Islet precursor cell (in vitro differentiated cells): ENCODE measurements at regions not wholly inside any gene's neighbourhood (a gene's known extent, or its start where the extent isn't known, plus 50 kb on each side); places are given as distances from the start of the nearest gene placed in this dataset.
"Not testable (repeated sequence)": the region's sequence is repeated elsewhere in the genome, so short reads cannot be mapped to it uniquely, and the experiment has no call there.

Experiments used
- DNase-seq: peaks from one replicate; pipeline ENCODE4 v3.0.0-alpha.2; 2018

DNA sequence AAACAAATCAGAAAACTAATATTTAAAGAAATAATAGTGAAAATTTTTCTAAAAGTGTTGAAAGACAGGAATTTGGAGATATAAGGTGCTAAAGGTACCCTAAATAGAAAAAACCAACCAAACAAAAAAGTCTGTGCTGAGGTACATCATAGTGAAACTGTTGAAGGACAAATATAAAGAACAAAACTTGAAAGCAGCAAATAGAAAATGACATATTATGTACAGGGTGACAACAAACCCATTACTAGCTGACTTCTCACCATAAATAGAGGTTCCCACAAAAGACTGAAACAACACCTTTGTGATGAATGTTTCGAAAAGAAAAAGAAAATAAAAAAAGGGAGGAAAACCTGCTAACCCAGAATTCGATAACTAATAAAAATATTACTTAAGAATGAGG lies 502.5 kb upstream of the NECTIN3 start:
- no peak for DNase-seq

DNA sequence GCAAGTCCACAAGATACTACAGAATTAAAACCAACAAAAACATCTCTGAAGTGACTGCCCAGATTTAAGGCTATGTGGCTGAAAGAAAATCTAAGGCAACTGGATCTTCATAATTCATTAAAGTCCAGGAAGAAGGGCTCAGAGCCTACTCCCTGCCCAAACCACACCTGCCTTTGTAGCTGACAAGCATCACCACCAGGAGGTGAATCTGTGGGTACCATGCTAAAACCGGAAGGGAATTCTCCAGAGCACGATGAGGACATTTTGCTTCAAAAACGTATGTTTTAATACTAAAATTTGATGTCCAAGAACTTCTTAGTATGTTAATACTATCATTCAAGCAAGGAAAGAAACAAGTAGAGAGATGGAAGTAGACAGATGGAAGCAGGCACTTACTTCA lies 495.9 kb upstream of the NECTIN3 start:
- no peak for DNase-seq

DNA sequence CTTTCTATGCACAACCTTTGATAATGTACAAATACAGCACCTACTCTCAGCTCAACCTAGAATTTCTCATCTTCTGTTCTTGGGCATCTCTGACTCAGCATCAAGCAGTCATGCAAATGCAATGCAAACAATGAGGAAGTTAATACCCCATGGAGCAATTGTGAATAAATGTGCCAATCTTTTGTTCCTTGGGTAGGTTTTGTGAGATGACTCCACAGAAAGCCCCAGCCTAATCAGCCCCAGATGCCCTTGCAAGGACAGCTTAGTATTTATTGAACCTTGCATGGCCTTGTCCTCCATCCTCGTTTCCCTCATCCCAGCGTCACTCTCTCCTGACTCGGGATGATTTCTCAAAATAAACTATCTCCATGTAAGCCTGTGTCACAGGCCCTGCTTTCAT lies 494.7 kb upstream of the NECTIN3 start:
- peak; percentile 76 for DNase-seq

DNA sequence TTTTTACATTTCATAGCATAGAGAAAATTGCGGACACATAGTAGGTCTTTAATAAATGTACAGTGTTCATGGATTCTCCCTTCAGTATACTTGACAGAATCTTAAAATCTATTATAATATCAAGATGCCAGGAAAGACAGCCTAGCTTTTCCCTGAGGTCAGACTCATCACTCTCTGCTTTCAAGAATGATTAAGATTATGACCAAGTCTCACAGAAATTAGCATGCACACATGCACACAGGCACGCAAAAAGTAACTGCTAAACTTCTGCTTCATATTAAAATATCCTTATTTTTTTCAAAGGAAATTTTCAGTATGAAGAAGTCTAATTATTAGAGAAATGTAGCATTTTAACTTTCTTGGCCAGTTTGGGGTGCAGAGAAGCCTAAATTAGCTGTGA lies 493.8 kb upstream of the NECTIN3 start:
- DNase-seq, result no peak

DNA sequence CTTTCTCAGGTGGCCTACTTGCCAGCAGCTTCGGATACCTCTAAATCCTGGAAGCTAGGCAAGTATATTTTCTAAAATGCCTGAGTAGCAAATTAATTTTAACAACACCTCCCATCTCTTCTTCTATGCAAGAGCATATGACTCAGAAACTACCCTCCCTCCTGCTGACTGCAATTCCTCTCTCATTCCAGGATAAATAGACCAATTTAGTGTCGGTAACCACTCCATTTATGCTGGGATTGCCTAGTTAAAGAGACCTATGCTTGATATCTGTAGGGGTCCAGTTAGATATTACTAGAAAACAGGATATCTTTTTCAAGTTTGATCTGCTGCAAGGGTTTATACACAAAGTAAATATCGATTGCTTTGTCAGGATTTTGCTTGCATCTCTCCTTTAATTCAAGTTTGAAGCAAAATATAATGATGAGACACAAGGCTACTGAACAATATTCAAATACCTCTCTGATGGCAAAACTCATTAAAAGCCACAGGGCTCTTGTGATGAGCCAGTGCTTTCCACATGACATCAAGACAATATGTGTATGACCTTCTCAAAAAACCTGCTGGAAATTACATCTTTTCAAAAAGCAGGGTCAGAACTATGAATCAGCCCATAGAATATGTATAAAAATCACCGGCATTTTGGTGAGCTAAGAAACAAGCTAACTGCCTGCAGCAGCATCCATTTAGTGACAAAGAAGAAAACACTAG lies 491.6 kb upstream of the NECTIN3 start:
- DNase-seq, result no peak

DNA sequence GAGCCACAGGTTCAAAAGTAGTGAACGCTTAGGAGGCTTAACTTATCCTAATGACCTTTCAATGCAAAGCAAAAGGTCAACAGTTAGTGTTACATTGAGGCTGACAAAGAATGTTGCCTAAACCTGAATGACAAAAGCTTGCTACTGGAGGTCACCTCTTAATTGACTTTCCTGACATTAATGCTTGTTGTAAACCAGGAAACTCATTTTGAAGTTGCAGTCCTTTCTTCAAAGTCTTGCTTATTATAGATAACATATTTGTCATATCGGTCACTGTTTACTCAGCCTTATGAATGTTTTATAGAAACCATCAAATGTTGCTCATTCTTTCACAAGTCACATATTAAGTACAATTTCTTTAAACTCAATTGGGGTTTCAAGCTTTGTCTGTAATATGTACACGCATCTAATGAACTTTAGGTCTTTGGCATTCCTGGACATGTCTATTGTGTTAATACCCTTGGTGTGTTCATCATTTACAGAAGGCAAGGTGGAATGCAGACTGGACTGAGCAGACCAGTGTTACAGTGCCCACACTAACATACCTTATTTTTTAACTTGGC lies 488.2 kb upstream of the NECTIN3 start:
- DNase-seq, result no peak

DNA sequence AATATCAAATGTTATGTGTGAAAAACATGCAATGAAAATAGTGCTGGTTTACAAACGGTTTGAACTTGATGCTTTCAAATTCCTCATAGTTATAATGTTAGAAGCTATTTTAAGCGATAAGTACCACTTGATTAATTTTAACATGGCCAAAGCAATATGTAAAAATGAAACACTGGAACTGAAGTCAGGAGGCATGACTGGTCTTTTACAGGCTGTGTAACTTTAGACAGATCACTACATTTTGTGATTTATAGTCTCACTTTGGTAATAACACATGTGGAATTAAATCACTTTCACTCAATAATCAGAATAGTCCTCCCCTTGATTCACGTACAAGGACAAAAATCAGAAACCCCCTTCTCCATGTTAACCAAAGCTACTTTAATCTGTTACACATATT lies 482.7 kb upstream of the NECTIN3 start:
- no peak for DNase-seq

DNA sequence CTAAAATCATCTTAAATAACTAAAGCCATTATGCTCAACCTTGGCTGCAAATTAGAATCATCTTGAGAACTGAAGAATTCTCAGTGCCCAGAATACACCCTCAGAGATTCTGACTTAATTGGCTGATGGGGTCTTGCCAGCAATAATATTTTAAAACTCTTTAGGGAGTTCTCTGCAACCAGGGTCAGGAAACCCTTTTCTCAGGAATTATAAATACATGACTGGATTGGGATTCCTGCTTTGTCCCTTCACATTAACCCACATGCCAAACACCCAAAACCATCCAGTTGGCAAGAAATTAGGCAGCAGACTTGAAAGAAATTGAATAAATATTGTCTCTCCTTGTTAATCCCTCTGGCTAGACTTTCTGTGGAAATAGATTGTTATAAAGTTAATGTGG lies 482.3 kb upstream of the NECTIN3 start:
- DNase-seq, result no peak

DNA sequence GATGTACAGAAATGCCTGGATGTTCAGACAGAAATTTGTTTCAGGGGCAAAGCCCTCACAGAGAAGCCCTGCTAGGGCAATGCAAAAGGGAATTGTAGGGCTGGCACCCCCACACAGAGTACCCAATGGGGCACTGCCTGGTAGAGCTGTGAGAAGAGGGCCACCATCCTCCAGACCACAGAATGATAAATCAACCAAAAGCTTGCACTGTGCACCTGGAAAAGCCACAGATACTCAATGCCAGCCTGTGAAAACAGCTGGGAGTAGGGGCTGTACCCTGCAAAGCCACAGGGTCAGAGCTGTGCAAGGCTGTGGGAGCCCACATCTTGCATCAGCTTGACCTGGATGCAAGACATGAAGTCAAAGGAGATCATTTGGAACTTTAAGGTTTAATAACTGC lies 477.9 kb upstream of the NECTIN3 start:
- no peak for DNase-seq

DNA sequence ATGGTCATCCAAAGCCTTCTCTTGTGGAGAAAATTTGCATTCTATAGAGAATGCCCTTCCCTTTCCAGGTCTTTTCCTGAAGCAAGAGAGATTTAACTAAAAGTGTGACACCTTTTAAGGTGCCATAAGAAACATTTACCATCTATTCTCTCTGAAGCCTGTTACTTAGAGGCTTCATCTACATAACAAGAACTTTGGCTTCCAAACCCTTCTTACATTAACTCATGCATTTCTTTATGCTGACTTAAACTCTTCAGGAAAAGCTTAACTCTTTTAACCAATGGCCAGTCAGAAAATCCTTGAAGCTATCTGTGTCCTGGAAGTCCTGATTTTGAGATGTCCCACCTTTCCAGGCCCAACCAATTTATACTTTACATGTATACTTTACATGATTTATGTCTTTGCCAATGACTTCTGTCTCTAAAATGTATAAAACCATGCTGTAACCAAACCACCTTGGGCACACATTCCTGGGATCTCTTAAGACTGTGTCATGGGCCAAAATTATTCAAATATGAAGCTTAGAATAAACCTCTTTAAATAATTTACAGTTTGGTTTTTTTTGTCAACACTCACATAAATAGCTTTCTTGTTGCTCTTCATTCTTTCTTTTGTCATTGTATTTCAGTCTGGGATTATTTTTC lies 472.6 kb upstream of the NECTIN3 start:
- DNase-seq, result no peak

DNA sequence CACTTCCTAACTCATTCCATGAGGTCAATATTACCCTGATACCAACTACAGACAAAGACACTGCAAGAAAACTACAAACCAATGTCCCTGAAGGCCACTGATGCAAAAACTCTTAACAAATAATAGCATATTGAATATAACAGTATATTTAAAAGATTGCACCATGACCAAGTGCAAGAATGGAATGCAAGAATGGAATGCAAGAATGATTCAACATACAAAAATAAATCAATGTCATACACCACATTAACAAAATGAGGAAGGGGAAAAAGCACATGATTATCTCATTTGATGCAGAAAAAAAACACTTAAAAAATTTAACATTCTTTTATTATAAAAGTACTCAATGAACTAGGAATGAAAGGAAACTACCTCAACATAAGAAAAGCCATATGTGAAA lies 463.1 kb upstream of the NECTIN3 start:
- DNase-seq, result no peak

DNA sequence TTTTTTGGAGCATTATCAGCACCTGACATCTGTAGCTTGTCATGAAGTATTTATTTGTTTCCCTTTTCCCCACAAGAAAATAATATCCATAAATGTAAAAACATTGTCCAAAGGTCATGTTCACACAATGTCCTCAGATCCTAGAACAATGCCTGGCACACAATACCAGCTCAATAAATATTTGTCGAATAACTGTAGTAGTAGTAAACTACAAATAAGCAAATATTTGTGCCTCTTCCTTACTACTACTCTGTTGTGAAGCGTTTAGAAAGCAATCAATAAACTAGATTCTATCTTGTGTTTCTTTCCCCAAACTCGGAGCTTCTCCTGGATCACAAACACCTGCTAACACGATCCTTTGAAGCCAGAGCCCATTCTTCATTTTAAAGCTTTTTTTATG lies 459.6 kb upstream of the NECTIN3 start:
- no peak for DNase-seq

DNA sequence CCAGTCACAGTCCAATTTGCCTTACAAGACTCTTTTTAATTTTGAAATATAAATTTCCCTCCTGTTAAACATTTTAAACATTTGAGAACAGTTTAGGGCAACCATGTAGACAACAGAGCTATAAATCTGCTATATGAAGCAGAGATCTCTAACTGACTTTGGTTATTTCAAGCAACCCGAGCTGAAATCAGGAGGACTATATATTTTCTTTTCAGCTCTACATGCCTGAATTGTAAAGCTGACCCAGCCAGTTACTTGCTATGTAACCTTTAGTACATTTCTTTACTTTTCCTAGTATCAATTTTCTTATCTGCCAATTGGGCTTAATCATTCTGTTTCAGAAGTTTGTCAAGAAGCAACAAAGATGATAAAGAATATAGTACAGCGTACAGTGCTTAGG lies 457.4 kb upstream of the NECTIN3 start:
- DNase-seq, result no peak

DNA sequence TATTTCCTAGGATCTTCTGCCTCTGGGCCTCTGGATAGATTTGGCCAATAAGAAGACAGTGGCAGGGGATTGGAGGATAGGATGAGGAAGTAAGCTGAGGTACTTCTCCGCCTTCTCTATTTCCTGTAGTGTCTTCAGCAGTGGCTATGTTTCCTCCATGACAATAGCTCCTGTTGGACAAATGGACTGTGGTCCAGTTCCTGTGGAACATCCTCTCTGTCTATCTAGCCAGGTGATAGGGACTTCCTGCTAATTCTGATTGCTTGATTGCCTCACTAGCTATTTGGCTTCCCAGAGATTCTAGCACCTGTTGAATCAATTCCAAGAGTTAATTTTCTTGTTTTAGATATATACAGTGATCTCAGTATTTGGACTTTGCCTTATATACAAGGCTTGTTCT lies 456.2 kb upstream of the NECTIN3 start:
- no peak for DNase-seq

DNA sequence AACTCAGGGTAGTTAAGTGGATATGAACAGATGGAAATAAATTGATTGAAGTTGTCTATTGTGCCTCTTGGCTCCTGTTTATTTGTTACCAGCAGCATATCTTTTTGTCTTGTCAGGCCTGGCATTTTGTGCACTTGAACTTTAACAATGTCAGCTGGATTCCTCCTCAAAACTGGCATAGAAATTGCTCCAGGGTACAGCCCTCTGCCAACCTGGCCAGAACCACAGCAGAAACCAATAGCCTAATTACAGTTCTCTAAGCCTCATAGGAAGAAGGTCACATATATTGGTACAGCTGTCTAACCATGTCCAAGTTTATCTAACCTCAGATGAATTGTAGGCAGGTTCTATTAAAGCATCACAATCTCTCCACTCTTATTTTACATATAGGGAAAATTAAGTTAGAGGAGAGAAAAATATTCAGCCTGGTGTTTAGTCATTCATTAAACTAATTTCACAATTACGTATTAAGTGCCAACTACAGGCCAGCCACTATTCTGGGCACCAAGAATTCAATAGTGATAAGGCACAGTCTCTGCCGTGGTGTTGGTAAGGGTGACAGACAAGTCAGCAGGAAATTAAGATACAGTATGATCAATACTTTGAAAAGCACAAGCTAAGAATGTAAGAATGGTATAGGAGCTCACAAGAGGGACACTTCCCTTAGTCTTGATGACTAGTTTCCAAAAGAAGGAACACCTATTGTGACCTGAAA lies 452.9 kb upstream of the NECTIN3 start:
- no peak for DNase-seq

DNA sequence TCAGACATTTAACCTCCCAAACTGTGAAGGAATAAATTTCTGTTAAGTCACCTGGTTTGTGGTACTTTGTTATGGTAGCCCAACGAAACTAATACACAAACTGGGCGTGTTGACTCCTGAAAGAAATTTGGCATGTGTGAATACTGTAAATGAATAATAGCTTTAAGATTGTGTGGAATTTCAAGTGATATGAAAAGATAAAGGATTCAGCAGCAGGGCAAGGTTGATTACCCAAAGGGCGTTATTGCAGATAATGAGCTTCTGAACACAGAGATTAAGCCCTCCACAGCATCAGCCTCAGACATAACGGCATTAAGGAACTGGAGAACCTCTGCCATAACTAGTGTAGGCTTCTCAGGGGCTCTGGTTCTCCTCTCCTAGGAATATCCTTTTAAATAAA lies 451.5 kb upstream of the NECTIN3 start:
- no peak for DNase-seq

DNA sequence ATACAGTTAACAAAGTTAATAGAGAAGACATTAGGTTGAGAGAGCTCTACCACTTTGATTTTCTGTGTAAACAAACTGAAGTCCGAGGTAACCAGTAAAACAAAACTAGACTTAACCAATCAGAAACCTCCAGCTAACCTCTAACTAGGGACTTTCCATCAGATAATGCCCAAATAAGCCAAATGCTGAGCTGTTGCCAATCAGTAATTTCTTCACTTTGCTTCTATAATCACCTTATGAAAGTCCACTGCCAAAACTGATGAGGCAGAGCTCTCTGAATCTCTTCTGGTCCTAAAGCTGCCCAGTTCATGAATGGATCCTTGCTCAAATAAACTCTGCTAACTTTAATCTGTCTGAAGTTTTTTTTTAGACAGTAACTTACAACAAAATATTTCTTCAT lies 448.0 kb upstream of the NECTIN3 start:
- DNase-seq, result no peak

DNA sequence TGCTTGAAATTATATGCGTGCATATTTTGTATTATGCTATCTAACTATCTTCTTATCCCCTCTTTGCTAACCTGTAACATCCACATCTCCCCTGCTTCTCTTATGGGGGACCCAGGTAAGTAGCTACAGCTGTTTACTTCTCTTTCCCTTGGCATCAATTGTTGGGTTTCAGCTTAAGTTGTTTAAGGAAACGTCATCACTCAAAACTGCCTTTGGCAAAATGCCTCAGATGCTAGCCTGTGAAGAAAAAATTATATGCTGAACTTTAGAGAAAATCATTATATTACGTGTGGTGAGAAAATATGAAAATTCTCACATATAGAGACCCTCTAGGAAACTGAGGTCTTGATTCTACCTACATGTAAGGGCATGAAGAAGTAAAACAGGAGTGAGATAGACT lies 447.0 kb upstream of the NECTIN3 start:
- no peak for DNase-seq

DNA sequence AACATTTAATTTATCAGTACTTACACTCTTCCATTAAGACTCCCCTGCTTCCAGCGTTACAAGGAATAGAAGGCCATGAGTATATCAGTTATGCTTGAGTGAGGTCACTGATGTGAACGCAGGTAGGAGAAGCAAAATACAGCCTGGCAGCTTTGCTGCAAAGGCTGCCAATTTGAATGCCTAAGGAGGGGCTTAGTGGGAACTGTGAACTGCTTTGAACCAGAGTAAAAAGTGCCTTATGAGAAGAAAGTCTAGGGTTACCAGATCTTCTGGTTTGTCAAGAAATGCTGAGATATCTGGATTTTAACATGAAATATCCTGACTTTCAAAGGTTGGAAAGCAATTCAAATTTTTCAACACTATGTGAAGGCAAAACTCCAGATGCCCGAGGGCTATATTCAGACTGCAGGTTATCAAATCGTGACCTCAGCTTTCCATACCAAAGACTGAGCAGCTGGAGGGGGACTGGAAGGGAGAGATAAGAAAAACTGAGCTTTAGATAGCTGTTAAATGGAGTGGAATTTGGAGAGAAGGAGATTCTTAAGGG lies 446.3 kb upstream of the NECTIN3 start:
- DNase-seq, result peak; percentile 59

DNA sequence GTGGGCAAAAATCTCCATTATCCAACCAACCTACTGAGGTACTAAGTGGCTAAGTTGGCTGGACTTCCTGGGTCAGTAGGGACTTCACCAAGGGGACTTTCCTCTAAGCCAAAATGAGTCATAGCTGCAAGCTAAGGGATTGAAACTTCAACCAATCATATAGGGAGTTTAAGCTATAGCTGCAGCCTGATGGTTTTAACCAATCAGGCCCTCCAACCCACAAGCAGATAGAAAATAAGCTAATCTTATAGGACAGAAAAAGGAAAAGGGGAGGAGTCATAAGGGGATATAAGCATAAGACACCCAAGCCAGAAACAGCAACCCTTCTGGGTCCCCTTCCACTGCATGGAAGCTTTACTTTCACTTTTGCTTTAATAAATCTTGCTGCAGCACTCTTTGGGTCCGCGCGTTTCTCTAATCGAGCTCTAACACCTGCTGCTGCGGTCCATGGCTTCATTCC lies 444.9 kb upstream of the NECTIN3 start:
- not testable (repeated sequence) for DNase-seq

DNA sequence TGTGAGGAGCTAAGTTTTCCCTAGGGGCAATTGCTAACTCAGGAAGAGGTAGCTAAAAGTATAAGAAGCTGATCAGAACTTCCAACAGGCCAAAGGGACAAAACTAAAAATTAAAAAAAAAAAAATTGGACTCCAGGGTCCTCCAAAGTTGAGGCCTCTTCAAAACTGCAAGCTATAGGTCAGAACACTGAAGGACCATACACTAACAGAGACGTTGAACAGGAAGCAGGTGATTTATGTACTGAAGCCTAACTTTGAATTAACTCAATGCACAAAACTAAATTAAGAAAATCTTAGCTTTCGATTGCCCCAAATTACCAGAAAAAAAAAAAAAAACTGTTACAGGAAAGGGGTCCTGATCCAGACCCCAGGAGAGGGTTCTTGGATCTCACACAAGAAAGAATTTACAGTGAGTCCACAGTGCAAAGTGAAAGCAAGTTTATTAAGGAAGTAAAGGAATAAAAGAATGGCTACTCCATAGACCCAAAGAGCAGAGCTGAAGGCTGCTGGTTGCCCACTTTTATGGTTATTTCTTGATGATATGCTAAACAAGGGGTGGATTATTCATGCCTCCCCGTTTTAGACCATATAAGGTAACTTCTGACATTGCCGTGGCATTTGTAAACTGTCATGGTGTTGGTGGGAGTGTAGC lies 442.8 kb upstream of the NECTIN3 start:
- DNase-seq, result no peak

DNA sequence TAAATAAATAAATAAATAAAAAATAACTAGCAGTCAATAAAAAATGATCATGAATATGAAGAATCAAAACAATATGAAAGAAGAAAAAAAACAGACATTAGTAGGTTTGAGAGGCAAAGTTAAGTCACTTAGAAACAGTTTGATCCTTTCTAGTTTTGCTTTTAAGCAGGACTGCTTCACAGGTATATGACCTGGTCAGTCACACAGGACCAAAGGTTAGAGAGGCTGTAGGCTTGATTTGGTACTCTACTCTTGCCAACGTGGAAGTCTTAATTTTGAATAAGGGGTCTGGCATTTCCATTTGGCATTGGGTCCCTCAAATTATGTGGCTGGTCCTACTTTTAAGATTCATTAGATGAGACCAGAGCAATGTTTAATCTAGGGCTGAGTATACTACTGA lies 441.7 kb upstream of the NECTIN3 start:
- DNase-seq, result no peak

DNA sequence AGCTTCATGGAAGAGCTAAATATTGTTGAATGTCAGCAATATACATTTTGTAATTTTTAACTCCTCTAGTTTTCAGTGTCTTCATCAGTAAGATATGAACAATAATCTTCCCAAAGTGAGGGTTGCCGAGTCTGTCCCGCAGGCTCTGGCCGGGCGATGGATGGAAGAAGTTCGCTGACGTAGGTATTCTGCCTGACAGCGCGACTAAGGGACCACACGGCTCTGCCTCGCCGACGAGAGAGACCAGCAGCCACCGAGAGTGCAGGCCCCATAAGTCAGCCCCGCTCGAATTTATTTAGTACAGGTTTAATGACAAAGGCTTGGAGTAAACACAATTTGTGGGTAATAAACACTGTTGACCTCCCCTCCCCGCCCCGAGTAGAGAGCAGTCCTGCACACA lies 427.4 kb upstream of the NECTIN3 start:
- no peak for DNase-seq
